NCI-H2029 (cell line): ENCODE measurements at regions not wholly inside any gene's neighbourhood (a gene's known extent, or its start where the extent isn't known, plus 50 kb on each side); places are given as distances from the start of the nearest gene placed in this dataset.

Experiments used
- DNase-seq: peaks from one replicate; lab custom pipeline; 2025; lab: John Stamatoyannopoulos, UW

- no peak for DNase-seq
These were observed 100.3 kb upstream of the C1orf87 start for GRCh38 chr1:60173729-60174505.

- DNase-seq = no peak
These were observed 99.4 kb upstream of the C1orf87 start for GRCh38 chr1:60173006-60173405.

- DNase-seq = no peak
These were observed 98.2 kb upstream of the C1orf87 start for GRCh38 chr1:60171801-60172200.

GRCh38 chr1:60170709-60171108 lies 97.1 kb upstream of the C1orf87 start:
- no peak for DNase-seq

- DNase-seq = no peak
These were observed 95.6 kb upstream of the C1orf87 start for GRCh38 chr1:60169206-60169605.

- DNase-seq = no peak
These were observed 89.4 kb upstream of the C1orf87 start for GRCh38 chr1:60162936-60163335.

GRCh38 chr1:60160141-60160540 lies 86.6 kb upstream of the C1orf87 start:
- no peak for DNase-seq

GRCh38 chr1:60156371-60156770 lies 82.8 kb upstream of the C1orf87 start:
- no peak for DNase-seq

- DNase-seq = no peak
These were observed 80.4 kb upstream of the C1orf87 start for GRCh38 chr1:60153961-60154360.

GRCh38 chr1:60152891-60153290 lies 79.3 kb upstream of the C1orf87 start:
- no peak for DNase-seq

GRCh38 chr1:60151311-60151710 lies 77.7 kb upstream of the C1orf87 start:
- DNase-seq = no peak

GRCh38 chr1:60149251-60149650 lies 75.7 kb upstream of the C1orf87 start:
- DNase-seq = peak; percentile 92

- DNase-seq = no peak
These were observed 73.3 kb upstream of the C1orf87 start for GRCh38 chr1:60146884-60147283.

- DNase-seq = no peak
These were observed 72.2 kb upstream of the C1orf87 start for GRCh38 chr1:60145771-60146170.

GRCh38 chr1:60141743-60142142 lies 68.2 kb upstream of the C1orf87 start:
- DNase-seq = no peak

- DNase-seq = no peak
These were observed 67.7 kb upstream of the C1orf87 start for GRCh38 chr1:60141276-60141675.

- DNase-seq = no peak
These were observed 63.8 kb upstream of the C1orf87 start for GRCh38 chr1:60137406-60137805.

- no peak for DNase-seq
These were observed 62.8 kb upstream of the C1orf87 start for GRCh38 chr1:60136395-60136794.

GRCh38 chr1:60134716-60135115 lies 61.1 kb upstream of the C1orf87 start:
- no peak for DNase-seq

- peak; percentile 24 for DNase-seq
These were observed 60.3 kb upstream of the C1orf87 start for GRCh38 chr1:60133848-60134247.

- no peak for DNase-seq
These were observed 59.6 kb upstream of the C1orf87 start for GRCh38 chr1:60133000-60133673.

- no peak for DNase-seq
These were observed 58.5 kb upstream of the C1orf87 start for GRCh38 chr1:60132108-60132507.

- DNase-seq = no peak
These were observed 57.1 kb upstream of the C1orf87 start for GRCh38 chr1:60130703-60131102.

GRCh38 chr1:60129911-60130310 lies 56.3 kb upstream of the C1orf87 start:
- DNase-seq = no peak
